Large intestine (tissue), 3 donors: ENCODE measurements at regions not wholly inside any gene's neighbourhood (a gene's known extent, or its start where the extent isn't known, plus 50 kb on each side); places are given as distances from the start of the nearest gene placed in this dataset.
A peak's percentile ranks its signal among the peaks of the same experiment; 100 is the strongest.

ENCODE experiments used
- DNase-seq, 2 donors: peaks; one replicate each; pipeline versions ENCODE4 v3.0.0 to v3.0.0-alpha.2; 2013
- H3K27ac ChIP-seq: one replicate; pipeline ENCODE4 v1.5.1; 2013; ENCODE audit warnings: low read length
- H3K27me3 ChIP-seq: 2 replicates; pipeline ENCODE4 v1.6.1; 2013; ENCODE audit warnings: low read length; ENCODE audit not compliant: control insufficient read depth, insufficient read depth
- H3K36me3 ChIP-seq: 2 replicates; pipeline ENCODE4 v1.6.1; 2013; ENCODE audit warnings: low read length; ENCODE audit not compliant: control insufficient read depth, insufficient read depth
- H3K4me1 ChIP-seq: one replicate; pipeline ENCODE4 v1.6.1; 2013; ENCODE audit warnings: low read length; ENCODE audit not compliant: control insufficient read depth, insufficient read depth
- H3K4me3 ChIP-seq: one replicate; pipeline ENCODE4 v1.5.1; 2013; ENCODE audit warnings: low read length
- H3K9me3 ChIP-seq: one replicate; pipeline ENCODE4 v1.6.1; 2013; ENCODE audit warnings: mild to moderate bottlenecking, low read depth, low read length, moderate library complexity; ENCODE audit not compliant: control insufficient read depth
- WGBS: methylation state at CpG from one replicate; pipeline ENCODE4 v1.1.5; 2013; ENCODE audit warnings: low lambda C conversion rate; ENCODE audit not compliant: insufficient coverage; 5-methylcytosine and 5-hydroxymethylcytosine counted together

- H3K4me1 ChIP-seq = no peaks in the 10 kb centered on the region
- peaks cover 9% of the 10 kb centered on the region for H3K27me3 ChIP-seq
- H3K4me3 ChIP-seq = no peak overlapping the region
- 20% methylated on average over 1 of the region's 7 CpGs for WGBS
- no peak for DNase-seq
- no peaks in the 10 kb centered on the region for H3K36me3 ChIP-seq
- no peak overlapping the region for H3K27ac ChIP-seq
- no peaks in the 10 kb centered on the region for H3K9me3 ChIP-seq
Measured at GRCh38 chr20:22466447-22467171, 117.8 kb downstream of the FOXA2 start.

GRCh38 chr20:22465622-22466446 lies 118.5 kb downstream of the FOXA2 start:
- DNase-seq = no peak
- Histone ChIP-seq H3K27ac (no peak overlapping the region), H3K27me3 (peaks cover 8% of the 10 kb centered on the region), H3K4me1 (no peaks in the 10 kb centered on the region), H3K36me3 (no peaks in the 10 kb centered on the region), H3K9me3 (no peaks in the 10 kb centered on the region), H3K4me3 (no peak overlapping the region)
- WGBS = 100% methylated on average over 1 of the region's 5 CpGs

GRCh38 chr20:22464312-22465003 lies 119.9 kb downstream of the FOXA2 start:
- Histone ChIP-seq H3K4me1 (no peaks in the 10 kb centered on the region), H3K4me3 (no peak overlapping the region), H3K36me3 (no peaks in the 10 kb centered on the region), H3K27me3 (peaks cover 8% of the 10 kb centered on the region), H3K9me3 (no peaks in the 10 kb centered on the region), H3K27ac (no peak overlapping the region)
- no peak for DNase-seq
- WGBS = no CpG with 5 or more reads among the region's 5 CpGs

GRCh38 chr20:22462975-22463914 lies 121.1 kb downstream of the FOXA2 start:
- no peak overlapping the region for H3K27ac ChIP-seq
- H3K36me3 ChIP-seq = no peaks in the 10 kb centered on the region
- peaks cover 9% of the 10 kb centered on the region for H3K27me3 ChIP-seq
- no peaks in the 10 kb centered on the region for H3K4me1 ChIP-seq
- no CpG with 5 or more reads among the region's 11 CpGs for WGBS
- H3K9me3 ChIP-seq = no peaks in the 10 kb centered on the region
- no peak for DNase-seq
- H3K4me3 ChIP-seq = no peak overlapping the region

- Histone ChIP-seq H3K4me3 (no peak overlapping the region), H3K9me3 (no peaks in the 10 kb centered on the region), H3K4me1 (no peaks in the 10 kb centered on the region), H3K27ac (no peak overlapping the region), H3K27me3 (peaks cover 16% of the 10 kb centered on the region), H3K36me3 (no peaks in the 10 kb centered on the region)
- WGBS = 20% methylated on average over 1 of the region's 2 CpGs
- peak in 1 of 2 donors; percentile 23 for DNase-seq
Measured at GRCh38 chr20:22460803-22461202, 123.6 kb downstream of the FOXA2 start.

- no peaks in the 10 kb centered on the region for H3K4me1 ChIP-seq
- H3K4me3 ChIP-seq = no peak overlapping the region
- no CpG with 5 or more reads among the region's 1 CpG for WGBS
- H3K27ac ChIP-seq = no peak overlapping the region
- peaks cover 19% of the 10 kb centered on the region for H3K27me3 ChIP-seq
- no peaks in the 10 kb centered on the region for H3K9me3 ChIP-seq
- no peak for DNase-seq
- H3K36me3 ChIP-seq = no peaks in the 10 kb centered on the region
Measured at GRCh38 chr20:22460231-22460630, 124.1 kb downstream of the FOXA2 start.

- no peak for DNase-seq
- no peak overlapping the region for H3K4me3 ChIP-seq
- H3K9me3 ChIP-seq = no peaks in the 10 kb centered on the region
- H3K27me3 ChIP-seq = peaks cover 21% of the 10 kb centered on the region
- no peak overlapping the region for H3K27ac ChIP-seq
- no peaks in the 10 kb centered on the region for H3K4me1 ChIP-seq
- no peaks in the 10 kb centered on the region for H3K36me3 ChIP-seq
Measured at GRCh38 chr20:22459754-22460153, 124.6 kb downstream of the FOXA2 start.

GRCh38 chr20:22456109-22456508 lies 128.3 kb downstream of the FOXA2 start:
- Histone ChIP-seq H3K9me3 (no peaks in the 10 kb centered on the region), H3K27ac (no peak overlapping the region), H3K27me3 (peaks cover 19% of the 10 kb centered on the region), H3K36me3 (no peaks in the 10 kb centered on the region), H3K4me1 (no peaks in the 10 kb centered on the region), H3K4me3 (no peak overlapping the region)
- no CpG with 5 or more reads among the region's 3 CpGs for WGBS
- DNase-seq = no peak

- Histone ChIP-seq H3K27me3 (peaks cover 19% of the 10 kb centered on the region), H3K4me1 (peaks cover 7% of the 10 kb centered on the region), H3K36me3 (no peaks in the 10 kb centered on the region), H3K4me3 (no peak overlapping the region), H3K9me3 (no peaks in the 10 kb centered on the region), H3K27ac (no peak overlapping the region)
- WGBS = no CpG with 5 or more reads among the region's 6 CpGs
- no peak for DNase-seq
Measured at GRCh38 chr20:22455259-22455658, 129.1 kb downstream of the FOXA2 start.
